DMS79 (cell line): ENCODE measurements at regions not wholly inside any gene's neighbourhood (a gene's known extent, or its start where the extent isn't known, plus 50 kb on each side); places are given as distances from the start of the nearest gene placed in this dataset.

ENCODE experiments used
- DNase-seq: peaks from one replicate; lab custom pipeline; 2025; lab: John Stamatoyannopoulos, UW

DNA sequence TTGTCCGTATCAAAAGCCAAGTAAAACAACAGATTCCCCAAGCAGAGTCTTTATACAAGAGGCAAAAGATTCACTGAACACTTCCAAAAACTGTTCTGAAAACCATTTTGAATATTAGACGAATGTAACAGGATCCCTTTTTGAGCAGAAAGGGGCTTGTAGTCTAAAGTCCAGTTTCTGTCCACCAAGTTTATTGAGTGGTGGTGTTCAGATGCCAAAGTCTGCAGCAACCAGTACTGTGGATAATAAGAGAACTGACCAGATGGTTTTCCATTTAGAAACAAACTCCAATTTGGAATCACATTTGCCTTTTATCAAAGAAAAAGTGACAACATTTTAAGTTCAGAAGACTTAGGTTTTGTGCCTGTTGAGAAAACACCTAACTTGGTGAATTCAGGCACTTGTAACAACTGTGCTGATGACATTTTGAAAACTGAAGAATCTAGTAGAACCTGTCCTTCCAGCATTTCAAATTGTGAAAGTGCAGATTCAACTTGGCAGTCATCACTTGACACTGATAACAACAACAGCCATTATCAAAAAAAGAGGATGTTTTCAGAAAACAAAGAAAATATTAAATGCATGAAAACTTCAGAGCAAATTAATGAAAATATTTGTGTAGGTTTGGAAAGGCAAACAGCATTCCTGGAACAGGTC is 217.1 kb downstream of the CSNK2A3 start:
- DNase-seq = no peak

DNA sequence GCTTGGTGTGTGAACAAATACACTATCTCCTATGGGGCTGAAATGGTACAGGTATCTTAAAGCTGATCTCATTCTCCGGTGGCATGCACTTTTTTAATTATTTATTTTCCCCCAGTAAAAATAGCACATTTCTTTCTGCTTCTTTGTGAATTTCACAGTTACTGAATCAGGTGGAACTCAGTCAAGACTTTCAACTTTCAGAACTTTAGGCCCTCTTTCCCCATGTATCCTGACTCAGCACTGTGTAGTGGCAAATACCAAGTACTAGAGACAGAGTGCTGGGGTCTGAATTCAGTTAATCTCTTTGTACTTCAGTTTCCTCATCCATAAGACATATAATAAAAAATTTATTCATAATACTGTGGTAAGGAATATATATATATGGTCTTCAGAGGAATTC is 223.9 kb downstream of the CSNK2A3 start:
- DNase-seq = no peak

DNA sequence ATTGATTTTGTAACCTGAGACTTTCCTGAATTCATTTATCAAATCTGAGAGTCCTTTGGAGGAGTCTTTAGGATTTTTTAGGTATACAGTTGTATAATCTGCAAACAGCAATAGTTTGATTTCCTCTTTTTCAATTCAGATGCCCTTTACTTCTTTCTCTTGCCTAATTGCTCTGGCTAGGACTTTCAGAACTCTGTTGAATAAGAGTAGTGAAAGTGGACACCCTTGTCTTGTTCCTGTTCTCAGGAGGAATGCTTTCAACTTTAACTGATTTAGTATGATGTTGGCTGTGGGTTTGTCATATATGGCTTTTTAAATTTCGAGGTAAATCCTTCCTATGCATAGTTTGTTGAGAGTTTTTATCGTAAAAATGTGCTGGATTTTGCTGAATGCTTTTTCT is 227.4 kb downstream of the CSNK2A3 start:
- no peak for DNase-seq

DNA sequence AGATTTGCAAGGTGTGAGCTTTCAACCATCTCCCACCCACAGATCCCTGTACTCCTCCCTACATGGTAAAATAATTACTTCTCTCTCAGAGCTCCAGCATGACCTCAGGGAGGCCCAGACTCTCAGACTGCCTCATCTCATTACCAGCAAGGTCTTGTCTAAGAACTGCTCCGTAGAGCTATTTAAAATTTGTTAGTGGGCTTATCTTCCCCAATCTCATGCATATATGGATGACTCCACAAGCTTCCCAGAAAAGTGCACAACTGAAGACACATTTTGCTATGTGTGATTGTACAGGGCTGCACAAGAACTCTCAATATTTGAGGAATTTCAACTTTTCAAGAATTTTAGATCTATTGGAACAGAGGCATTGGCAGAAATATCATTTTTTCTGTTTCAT is 230.3 kb downstream of the CSNK2A3 start:
- DNase-seq = no peak

DNA sequence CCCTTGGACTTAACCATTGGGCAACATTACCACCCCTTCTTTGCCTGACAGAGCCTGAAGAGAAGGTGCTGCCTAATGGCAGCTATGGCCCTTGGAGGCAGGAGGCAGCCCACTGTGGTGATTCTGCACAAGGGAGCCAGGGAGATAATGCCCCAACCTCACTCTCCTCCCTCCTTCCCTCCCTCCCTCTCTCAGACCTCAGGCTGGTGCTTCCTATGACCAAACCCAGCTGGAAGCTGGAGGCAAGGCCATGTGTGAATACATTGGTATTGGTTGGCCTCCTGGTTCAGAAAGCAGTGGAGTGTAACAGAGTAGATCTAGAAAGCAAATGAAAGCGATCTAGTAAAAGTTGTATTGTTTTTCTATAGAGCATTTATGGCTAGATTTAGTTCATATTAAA is 233.1 kb downstream of the CSNK2A3 start:
- DNase-seq = no peak

DNA sequence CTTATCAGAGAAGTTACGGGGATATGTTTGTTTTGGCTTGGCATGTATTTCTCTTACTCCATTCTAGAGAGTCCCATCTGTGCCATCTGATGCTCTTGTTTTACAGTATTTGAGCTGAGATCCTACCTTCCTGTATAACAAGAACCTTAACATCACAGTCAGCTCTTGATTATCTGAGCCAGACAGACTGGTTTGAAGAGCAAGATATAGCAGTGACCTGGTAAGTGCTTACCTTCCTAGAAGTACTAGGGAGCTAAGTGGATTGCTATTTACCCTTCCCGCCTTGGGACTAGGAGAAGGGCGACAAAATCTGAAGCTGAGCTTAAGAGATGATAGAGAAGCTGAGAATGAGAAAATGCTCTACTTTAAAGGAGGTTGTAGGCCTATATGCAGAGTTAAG is 235.3 kb downstream of the CSNK2A3 start:
- no peak for DNase-seq

DNA sequence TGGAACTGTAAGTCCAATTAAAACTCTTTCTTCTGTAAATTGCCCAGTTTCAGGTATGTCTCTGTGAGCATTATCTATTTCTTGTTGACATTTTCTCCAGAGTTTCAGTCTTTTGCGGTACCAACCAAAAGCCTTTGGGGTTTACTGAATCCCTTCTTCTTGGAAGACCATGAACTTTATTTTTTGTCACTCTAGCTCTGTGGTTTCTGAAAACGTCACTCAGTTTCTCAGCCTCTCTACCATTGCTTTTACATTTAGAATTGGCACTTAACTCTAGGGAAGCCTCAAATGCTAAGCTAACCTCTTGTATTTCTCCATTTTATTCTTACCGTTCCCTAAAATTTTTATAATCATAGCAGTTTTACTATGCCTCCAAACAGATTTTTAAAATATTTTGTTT is 237.6 kb downstream of the CSNK2A3 start:
- no peak for DNase-seq

- no peak for DNase-seq
Measured at GRCh38 chr11:11113626-11114025, 239.4 kb downstream of the CSNK2A3 start.

DNA sequence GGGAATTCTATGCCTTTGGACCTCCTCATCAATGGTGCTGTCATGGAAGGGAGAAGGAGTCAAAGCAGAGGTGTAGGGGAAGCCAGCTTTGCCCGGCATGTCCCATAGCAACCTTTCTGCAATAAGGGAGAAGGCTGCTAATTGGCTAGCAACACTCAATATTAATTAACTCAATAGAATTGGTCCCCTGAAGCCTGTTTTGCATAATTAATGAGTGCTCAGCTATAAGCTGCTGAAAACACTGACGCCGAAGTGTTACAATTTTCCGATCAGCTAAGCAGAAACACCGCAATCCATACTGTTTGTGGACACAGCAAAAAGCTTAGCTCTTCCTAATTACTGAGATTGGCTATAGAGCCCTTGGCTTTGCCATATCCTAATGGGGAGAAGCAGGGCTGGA is 245.0 kb downstream of the CSNK2A3 start:
- no peak for DNase-seq

DNA sequence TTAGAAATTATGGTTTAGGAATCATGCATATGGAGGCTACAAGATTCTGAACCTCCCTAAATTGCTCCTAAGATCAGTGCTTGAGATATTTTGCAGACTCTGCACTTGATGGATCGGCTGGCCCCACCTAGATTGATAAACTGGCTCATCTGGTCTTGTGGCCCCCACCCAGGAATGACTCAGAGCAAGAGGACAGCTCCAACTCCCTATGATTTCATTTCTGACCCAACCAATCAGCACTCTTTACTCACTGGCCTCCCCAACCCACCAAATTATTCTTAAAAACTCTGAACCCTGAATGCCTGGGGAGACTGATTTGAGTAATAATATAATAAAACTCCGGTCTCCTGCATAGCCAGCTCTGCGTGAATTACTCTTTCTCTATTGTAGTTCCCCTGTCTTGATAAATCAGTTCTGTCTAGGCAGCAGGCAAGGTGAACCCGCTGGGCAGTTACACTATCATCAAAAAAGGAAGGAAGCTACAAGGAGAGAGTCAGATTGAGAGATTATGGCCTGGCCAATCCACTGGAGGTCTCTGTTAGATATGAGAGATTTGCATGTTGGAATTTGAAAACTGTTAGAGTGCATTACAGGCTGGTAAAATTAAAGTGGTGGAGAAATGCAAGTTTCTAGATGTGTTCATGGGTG is 245.8 kb downstream of the CSNK2A3 start:
- DNase-seq = no peak

- no peak for DNase-seq
Measured at GRCh38 chr11:11105361-11105760, 247.5 kb upstream of the ZBED5 start.

GRCh38 chr11:11095831-11096723 is 238.2 kb upstream of the ZBED5 start:
- no peak for DNase-seq

DNA sequence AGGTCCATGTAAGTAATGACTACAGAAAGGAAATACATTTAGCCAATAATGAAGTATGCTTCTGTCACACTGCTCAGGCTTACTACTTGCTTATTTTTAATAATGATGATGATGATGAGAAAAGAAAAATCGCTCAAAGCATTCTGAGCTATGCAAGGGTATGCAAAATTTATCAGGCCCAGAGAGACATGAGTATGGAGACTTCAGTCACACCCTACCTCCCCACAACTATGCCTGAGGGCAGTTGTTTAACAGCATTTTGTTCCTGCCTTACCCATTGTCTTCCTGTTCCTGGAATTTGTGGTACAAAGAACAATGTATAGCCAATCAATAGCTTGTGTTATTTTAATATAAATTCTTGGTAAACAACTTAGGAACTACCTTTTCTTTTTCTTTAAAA is 232.6 kb upstream of the ZBED5 start:
- DNase-seq = no peak

DNA sequence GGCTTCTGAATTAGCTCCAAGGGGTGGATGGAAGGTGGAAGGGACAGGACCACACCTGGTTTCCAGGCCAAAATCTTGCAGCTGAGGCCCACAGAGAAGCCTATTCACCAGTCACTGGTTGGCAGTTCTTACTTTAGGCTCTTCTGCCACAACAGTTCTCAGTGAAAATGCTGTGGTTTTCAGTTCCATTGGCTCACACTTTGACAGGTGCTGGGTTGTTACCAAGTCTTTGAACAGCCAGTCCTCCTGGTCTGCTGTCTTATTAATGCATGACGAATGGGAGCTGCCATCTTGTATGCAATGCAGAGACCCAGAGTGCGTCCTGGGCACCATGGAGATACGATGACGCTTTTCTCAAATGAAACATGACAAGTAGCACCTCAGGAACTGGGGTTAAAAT is 232.0 kb upstream of the ZBED5 start:
- no peak for DNase-seq

DNA sequence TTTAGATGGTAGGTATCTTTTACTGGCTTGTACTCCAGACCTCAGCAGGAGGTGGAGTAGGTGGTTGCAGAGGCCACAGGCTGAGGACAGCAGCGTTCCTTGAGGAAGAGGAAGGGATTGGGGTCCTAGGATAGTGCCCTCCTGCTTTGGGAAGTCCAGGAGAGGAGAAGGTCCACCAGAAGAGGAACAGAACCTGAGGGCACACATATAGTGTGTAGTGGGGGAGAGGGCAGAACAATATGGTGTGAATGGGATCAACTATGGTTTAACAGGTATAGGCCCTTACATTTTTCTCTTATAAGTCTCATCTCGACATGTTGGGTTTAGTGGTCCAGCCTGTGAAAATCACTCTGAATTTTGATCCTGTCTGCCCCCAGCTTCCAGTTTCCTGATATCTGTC is 229.1 kb upstream of the ZBED5 start:
- no peak for DNase-seq

DNA sequence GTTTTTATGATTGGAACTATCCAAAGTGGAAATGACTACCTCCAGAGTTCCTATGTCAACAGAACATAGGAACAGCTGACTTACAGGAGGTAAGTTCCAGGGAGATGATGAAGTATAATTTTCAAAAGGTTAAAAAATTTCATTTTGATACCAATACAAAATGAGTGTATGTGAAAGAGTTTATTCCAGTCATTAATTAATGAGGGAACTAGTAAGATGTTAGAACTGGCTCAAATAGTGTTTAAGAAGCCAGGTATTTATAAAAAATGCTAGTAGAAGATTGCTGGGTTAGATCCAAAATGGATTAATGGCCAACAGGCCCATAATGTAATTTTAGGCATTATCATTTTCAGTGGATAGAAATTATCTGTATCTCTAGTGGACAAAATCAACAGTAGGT is 227.7 kb upstream of the ZBED5 start:
- DNase-seq = no peak

DNA sequence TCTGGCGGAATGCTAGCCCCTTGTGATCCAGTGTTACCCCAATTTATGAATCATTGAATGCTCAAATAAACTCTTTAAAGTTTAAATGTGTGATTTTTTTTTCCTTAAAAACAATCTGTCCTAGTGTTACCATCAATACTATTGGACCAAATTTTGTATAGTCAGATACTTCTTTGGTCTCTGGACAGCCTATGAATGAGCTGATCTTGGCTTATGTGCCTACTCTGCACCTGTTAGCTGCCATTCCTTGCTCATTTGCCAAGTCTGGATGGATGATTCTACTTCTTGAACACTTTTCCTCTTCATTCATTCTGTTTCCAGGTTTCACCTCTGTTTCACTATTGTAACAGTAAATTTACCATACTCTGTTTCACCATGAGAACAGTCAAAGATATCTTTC is 226.5 kb upstream of the ZBED5 start:
- DNase-seq = no peak

- no peak for DNase-seq
Measured at GRCh38 chr11:11083441-11083840, 225.6 kb upstream of the ZBED5 start.

- no peak for DNase-seq
Measured at GRCh38 chr11:11082646-11083045, 224.8 kb upstream of the ZBED5 start.

- DNase-seq = peak; percentile 39
Measured at GRCh38 chr11:11081776-11082175, 223.9 kb upstream of the ZBED5 start.

- no peak for DNase-seq
Measured at GRCh38 chr11:11081288-11081687, 223.4 kb upstream of the ZBED5 start.

DNA sequence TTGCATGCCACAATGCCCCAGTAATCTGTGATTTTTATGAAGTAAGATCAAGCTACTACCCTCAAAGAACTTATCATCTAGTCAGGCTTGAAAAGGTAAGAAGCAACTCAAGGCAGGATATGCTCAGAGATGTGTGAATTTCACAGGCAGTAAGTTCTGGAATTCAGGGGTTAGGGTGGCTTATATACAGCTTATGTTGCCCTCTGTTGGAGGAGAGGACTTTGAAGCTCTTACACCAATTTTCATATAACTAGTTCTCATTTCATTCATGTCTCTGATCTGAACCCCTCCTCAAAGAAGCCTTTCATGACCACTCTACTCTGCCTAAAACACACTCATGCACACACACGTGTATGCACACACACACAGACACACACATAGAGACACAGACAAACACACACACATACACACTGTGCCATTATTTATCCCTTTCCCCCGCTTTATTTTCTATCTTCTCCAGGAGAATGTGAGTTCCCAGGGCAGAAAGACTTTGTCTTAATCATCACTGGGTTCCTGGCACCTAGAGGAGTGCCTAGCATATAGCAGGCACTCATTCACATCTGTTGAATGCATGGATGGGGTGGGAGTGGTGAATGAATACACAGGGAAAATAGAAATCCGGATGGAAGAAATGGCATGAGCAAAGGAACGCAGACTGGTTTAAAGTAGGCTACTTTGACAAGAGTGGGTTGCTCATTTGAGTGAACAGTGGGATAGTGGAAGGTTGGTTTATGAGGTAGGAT is 220.7 kb upstream of the ZBED5 start:
- DNase-seq = no peak
